DOHH2 (cell line): ENCODE measurements at regions not wholly inside any gene's neighbourhood (a gene's known extent, or its start where the extent isn't known, plus 50 kb on each side); places are given as distances from the start of the nearest gene placed in this dataset.

Experiments
- CTCF ChIP-seq: fragments of 200-600 bp; sonication (generic); IDR thresholded peaks from one replicate; pipeline ENCODE4 v1.5.1; 2014; ENCODE audit warnings: antibody characterized with exemption, mild to moderate bottlenecking, low read depth, low read length; ENCODE audit not compliant: poor library complexity, severe bottlenecking
- EZH2phosphoT487 ChIP-seq: fragments of 200-600 bp; sonication (generic); IDR thresholded peaks from 2 replicates; pipeline ENCODE4 v1.6.1; 2017; ENCODE audit warnings: borderline replicate concordance, mild to moderate bottlenecking, antibody characterized with exemption, low read length, moderate library complexity, mixed read lengths

- TF ChIP-seq CTCF (no peak), EZH2phosphoT487 (no peak)
Measured at GRCh38 chr2:176427549-176427948, 158.3 kb downstream of the MTX2 start.
